IPS DF 19.7 (cell line): ENCODE measurements at regions not wholly inside any gene's neighbourhood (a gene's known extent, or its start where the extent isn't known, plus 50 kb on each side); places are given as distances from the start of the nearest gene placed in this dataset.

Experiments
- DNase-seq: peaks from one replicate; pipeline ENCODE4 v3.0.0-alpha.2; 2013; ENCODE audit warnings: low read depth, low spot score

GRCh38 chrX:6325437-6325836 is 96.8 kb upstream of the NLGN4X start:
- DNase-seq = peak; percentile 7

GRCh38 chrX:6313356-6313755 is 84.7 kb upstream of the NLGN4X start:
- DNase-seq = no peak

GRCh38 chrX:6311540-6311939 is 82.9 kb upstream of the NLGN4X start:
- no peak for DNase-seq

DNA sequence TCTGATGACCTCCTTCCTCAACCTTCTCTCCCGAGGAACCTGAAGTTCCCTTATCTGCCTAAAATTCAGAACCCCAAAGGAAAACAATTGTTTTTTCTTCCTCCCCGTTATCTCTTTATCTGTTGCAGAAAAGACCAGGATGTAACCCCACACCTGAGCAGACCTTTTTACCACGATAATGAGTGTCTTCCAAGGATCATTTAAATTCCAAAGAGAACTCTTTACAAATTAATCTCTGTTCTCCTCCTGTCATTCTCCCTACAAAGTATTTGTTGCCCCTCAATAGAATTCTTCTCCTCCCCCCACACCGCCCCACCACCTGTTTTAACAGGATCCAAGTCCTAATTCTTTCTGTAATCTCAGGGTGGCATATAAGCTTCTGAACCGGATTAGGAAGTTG is 78.5 kb upstream of the NLGN4X start:
- peak; percentile 7 for DNase-seq

GRCh38 chrX:6299724-6300123 is 71.1 kb upstream of the NLGN4X start:
- DNase-seq = no peak

- no peak for DNase-seq
These were observed 65.0 kb upstream of the NLGN4X start for GRCh38 chrX:6293716-6294115.

DNA sequence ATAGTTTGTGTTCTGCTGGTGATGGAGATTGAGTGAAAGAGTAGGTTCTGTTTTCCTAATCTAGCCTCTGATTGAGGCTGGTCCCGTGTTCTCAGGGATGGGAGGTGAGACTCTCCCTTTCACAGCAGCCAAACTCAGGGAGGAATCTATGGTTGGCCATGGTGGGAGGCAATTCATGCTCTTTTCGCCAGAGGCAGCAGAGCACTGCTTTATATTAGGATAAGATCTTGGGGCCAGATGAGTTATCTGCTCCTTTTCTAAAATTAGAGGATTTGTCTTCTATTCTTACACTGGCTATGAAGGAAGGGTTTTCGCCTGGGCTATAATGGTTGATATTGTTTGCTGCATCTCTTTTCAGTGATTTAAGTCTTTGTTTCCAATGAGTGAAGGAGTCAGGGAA is 63.9 kb upstream of the NLGN4X start:
- no peak for DNase-seq

- no peak for DNase-seq
These were observed 62.8 kb upstream of the NLGN4X start for GRCh38 chrX:6291444-6291843.

DNA sequence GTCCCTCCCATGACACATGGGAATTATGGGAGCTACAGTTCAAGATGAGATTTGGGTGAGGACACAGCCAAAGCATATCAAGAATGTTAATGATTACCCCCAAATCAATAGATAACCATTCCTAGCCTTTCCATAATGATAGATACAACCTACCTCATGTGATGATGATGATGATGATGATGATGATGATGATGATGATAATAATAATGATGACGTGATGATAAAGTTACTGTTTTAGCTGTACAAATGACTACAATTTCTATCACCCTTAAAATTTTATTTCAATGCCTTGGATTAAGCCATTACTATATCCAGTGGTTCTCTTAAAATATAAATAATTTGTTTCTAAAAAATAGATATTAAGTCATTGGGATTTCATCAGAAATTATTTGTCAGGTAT is 55.2 kb upstream of the NLGN4X start:
- DNase-seq = no peak

DNA sequence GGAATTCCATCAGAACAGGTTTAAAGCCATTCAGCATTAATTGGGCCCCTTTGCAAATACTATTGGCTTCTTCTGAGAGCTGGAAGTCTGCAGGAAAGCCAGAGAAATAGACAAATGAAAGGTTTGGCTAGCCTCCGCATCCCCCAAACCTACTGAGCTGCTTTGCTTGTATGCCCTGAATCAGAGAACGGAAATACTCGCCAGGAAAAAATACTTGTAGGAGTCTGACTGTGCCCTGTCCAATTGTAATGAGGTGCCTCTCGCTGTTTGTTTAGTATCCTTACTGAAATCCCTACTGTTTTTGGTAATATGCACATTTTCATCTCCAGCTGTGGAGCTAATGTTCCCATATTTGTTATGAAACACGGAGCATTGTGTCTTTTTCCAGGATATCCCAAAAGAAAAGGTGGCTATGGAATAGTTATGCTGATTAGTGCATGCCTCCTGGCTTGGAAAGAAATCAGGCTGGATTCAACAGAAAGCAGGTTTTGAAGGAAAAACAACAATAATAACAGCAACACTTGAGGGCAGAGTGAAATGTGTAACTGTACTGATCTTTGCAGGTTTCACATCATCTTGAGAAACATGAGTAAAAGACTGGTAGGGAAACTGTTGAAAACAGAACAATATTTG is 50.7 kb upstream of the NLGN4X start:
- peak; percentile 30 for DNase-seq
